ENCODE measurements at regions not wholly inside any gene's neighbourhood (a gene's known extent, or its start where the extent isn't known, plus 50 kb on each side); places are given as distances from the start of the nearest gene placed in this dataset.
"Not testable (repeated sequence)": the region's sequence is repeated elsewhere in the genome, so short reads cannot be mapped to it uniquely, and the experiment has no call there.

GRCh38 chr1:194060481-194060880 is 874.1 kb upstream of the B3GALT2 start:
- H3K4me3 ChIP-seq (ENCODE audit: low read length), result no peak overlapping the region
- no peaks in the 10 kb centered on the region for H3K36me3 ChIP-seq (ENCODE audit: insufficient read depth, low read depth, low read length)
- H3K27ac ChIP-seq (ENCODE audit: low read length), result no peak overlapping the region
- H3K9me3 ChIP-seq (ENCODE audit: insufficient read depth, low read depth, low read length), result 0 out of 2 replicates have a peak, but pooled peaks cover 3% of the 10 kb centered on the region
- H3K27me3 ChIP-seq (ENCODE audit: insufficient read depth, low read length), result no peaks in the 10 kb centered on the region
- H3K4me1 ChIP-seq (ENCODE audit: insufficient read depth, low read length), result no peaks in the 10 kb centered on the region
- no peak overlapping the region for H3K9ac ChIP-seq (ENCODE audit: low read depth, low read length)

DNA sequence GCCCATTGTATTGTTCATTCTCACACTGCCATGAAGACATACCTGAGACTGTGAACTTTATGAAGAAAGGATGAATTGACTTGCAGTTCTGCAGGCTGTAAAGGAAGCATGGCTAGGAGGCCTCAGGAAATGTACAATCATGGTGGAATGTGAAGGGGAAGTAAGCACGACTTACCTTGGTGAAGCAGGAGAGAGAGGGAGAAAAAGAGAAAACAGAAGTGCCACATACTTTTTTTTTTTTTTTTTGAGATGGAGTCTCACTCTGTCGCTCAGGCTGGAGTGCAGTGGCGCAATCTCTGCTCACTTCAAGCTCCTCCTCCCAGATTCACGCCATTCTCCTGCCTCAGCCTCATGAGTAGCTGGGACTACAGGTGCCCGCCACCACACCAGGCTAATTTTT is 871.9 kb upstream of the B3GALT2 start:
- not testable (repeated sequence) for H3K27ac ChIP-seq (ENCODE audit: low read length); H3K4me1 ChIP-seq (ENCODE audit: insufficient read depth, low read length); H3K9ac ChIP-seq (ENCODE audit: low read depth, low read length); H3K9me3 ChIP-seq (ENCODE audit: insufficient read depth, low read depth, low read length); H3K36me3 ChIP-seq (ENCODE audit: insufficient read depth, low read depth, low read length); H3K27me3 ChIP-seq (ENCODE audit: insufficient read depth, low read length); H3K4me3 ChIP-seq (ENCODE audit: low read length)

GRCh38 chr1:194056169-194056568 is 869.8 kb upstream of the B3GALT2 start:
- Histone ChIP-seq H3K9ac (ENCODE audit: low read depth, low read length) (no peak overlapping the region), H3K9me3 (ENCODE audit: insufficient read depth, low read depth, low read length) (0 out of 2 replicates have a peak, but pooled peaks cover 3% of the 10 kb centered on the region), H3K27me3 (ENCODE audit: insufficient read depth, low read length) (no peaks in the 10 kb centered on the region), H3K4me1 (ENCODE audit: insufficient read depth, low read length) (no peaks in the 10 kb centered on the region), H3K4me3 (ENCODE audit: low read length) (no peak overlapping the region), H3K27ac (ENCODE audit: low read length) (no peak overlapping the region), H3K36me3 (ENCODE audit: insufficient read depth, low read depth, low read length) (no peaks in the 10 kb centered on the region)

GRCh38 chr1:194055536-194055935 is 869.1 kb upstream of the B3GALT2 start:
- H3K27ac ChIP-seq (ENCODE audit: low read length), result no peak overlapping the region
- no peak overlapping the region for H3K4me3 ChIP-seq (ENCODE audit: low read length)
- H3K9ac ChIP-seq (ENCODE audit: low read depth, low read length), result no peak overlapping the region
- H3K4me1 ChIP-seq (ENCODE audit: insufficient read depth, low read length), result no peaks in the 10 kb centered on the region
- H3K36me3 ChIP-seq (ENCODE audit: insufficient read depth, low read depth, low read length), result no peaks in the 10 kb centered on the region
- H3K27me3 ChIP-seq (ENCODE audit: insufficient read depth, low read length), result no peaks in the 10 kb centered on the region
- 0 out of 2 replicates have a peak, but pooled peaks cover 3% of the 10 kb centered on the region for H3K9me3 ChIP-seq (ENCODE audit: insufficient read depth, low read depth, low read length)

- H3K4me1 ChIP-seq (ENCODE audit: insufficient read depth, low read length), result no peaks in the 10 kb centered on the region
- H3K9ac ChIP-seq (ENCODE audit: low read depth, low read length), result no peak overlapping the region
- H3K9me3 ChIP-seq (ENCODE audit: insufficient read depth, low read depth, low read length), result no peaks in the 10 kb centered on the region
- no peak overlapping the region for H3K4me3 ChIP-seq (ENCODE audit: low read length)
- no peak overlapping the region for H3K27ac ChIP-seq (ENCODE audit: low read length)
- H3K36me3 ChIP-seq (ENCODE audit: insufficient read depth, low read depth, low read length), result no peaks in the 10 kb centered on the region
- no peaks in the 10 kb centered on the region for H3K27me3 ChIP-seq (ENCODE audit: insufficient read depth, low read length)
Measured at GRCh38 chr1:194052514-194053338, 866.3 kb upstream of the B3GALT2 start.

GRCh38 chr1:194047921-194048320 is 861.5 kb upstream of the B3GALT2 start:
- Histone ChIP-seq H3K9ac (ENCODE audit: low read depth, low read length) (no peak overlapping the region), H3K27ac (ENCODE audit: low read length) (no peak overlapping the region), H3K27me3 (ENCODE audit: insufficient read depth, low read length) (no peaks in the 10 kb centered on the region), H3K4me1 (ENCODE audit: insufficient read depth, low read length) (no peaks in the 10 kb centered on the region), H3K36me3 (ENCODE audit: insufficient read depth, low read depth, low read length) (no peaks in the 10 kb centered on the region), H3K4me3 (ENCODE audit: low read length) (no peak overlapping the region), H3K9me3 (ENCODE audit: insufficient read depth, low read depth, low read length) (no peaks in the 10 kb centered on the region)

GRCh38 chr1:194047206-194047605 is 860.8 kb upstream of the B3GALT2 start:
- no peaks in the 10 kb centered on the region for H3K27me3 ChIP-seq (ENCODE audit: insufficient read depth, low read length)
- H3K27ac ChIP-seq (ENCODE audit: low read length), result no peak overlapping the region
- H3K9ac ChIP-seq (ENCODE audit: low read depth, low read length), result no peak overlapping the region
- H3K4me1 ChIP-seq (ENCODE audit: insufficient read depth, low read length), result no peaks in the 10 kb centered on the region
- H3K36me3 ChIP-seq (ENCODE audit: insufficient read depth, low read depth, low read length), result no peaks in the 10 kb centered on the region
- no peaks in the 10 kb centered on the region for H3K9me3 ChIP-seq (ENCODE audit: insufficient read depth, low read depth, low read length)
- no peak overlapping the region for H3K4me3 ChIP-seq (ENCODE audit: low read length)

DNA sequence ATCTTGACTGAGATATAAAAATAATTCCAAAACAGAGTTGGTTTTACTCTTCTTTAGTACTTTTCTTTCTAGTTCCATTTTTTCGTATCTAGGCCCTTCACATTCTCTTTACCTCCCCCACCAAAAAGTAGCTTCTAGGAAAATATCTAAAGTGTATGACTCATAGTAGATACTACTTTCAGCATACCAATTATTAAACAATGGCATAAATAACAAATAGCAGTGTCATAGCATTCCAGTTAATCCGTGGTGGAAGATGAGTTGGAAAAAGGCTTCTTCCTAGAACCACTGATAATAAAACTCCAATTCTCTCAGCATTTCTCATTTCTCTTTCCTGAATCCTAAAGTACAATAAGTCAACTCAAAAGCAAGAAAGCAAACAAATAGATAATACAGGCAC is 859.0 kb upstream of the B3GALT2 start:
- Histone ChIP-seq H3K9ac (ENCODE audit: low read depth, low read length) (no peak overlapping the region), H3K27ac (ENCODE audit: low read length) (no peak overlapping the region), H3K36me3 (ENCODE audit: insufficient read depth, low read depth, low read length) (no peaks in the 10 kb centered on the region), H3K9me3 (ENCODE audit: insufficient read depth, low read depth, low read length) (no peaks in the 10 kb centered on the region), H3K4me3 (ENCODE audit: low read length) (no peak overlapping the region), H3K27me3 (ENCODE audit: insufficient read depth, low read length) (no peaks in the 10 kb centered on the region), H3K4me1 (ENCODE audit: insufficient read depth, low read length) (no peaks in the 10 kb centered on the region)

DNA sequence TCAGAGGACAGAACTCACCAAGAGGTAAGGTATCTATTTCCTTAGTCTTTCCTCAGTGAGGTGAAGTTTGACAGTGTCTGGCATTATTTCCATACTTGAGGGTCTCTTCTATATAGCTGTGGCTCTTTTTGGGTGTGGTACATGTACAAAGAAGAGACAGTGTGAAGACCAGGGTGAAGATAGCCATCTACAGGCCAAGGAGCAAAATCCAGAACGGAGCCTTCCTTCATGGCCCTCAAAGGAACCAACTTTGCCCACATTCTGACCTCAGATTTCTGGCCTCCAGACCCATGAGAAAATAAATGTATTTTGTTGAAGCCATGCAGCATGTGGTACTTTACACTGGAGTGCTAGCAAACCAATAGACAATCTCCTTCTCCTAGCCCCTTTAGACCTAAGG is 858.5 kb upstream of the B3GALT2 start:
- Histone ChIP-seq H3K4me1 (ENCODE audit: insufficient read depth, low read length) (no peaks in the 10 kb centered on the region), H3K9me3 (ENCODE audit: insufficient read depth, low read depth, low read length) (no peaks in the 10 kb centered on the region), H3K27me3 (ENCODE audit: insufficient read depth, low read length) (no peaks in the 10 kb centered on the region), H3K27ac (ENCODE audit: low read length) (no peak overlapping the region), H3K36me3 (ENCODE audit: insufficient read depth, low read depth, low read length) (no peaks in the 10 kb centered on the region), H3K4me3 (ENCODE audit: low read length) (no peak overlapping the region), H3K9ac (ENCODE audit: low read depth, low read length) (no peak overlapping the region)

DNA sequence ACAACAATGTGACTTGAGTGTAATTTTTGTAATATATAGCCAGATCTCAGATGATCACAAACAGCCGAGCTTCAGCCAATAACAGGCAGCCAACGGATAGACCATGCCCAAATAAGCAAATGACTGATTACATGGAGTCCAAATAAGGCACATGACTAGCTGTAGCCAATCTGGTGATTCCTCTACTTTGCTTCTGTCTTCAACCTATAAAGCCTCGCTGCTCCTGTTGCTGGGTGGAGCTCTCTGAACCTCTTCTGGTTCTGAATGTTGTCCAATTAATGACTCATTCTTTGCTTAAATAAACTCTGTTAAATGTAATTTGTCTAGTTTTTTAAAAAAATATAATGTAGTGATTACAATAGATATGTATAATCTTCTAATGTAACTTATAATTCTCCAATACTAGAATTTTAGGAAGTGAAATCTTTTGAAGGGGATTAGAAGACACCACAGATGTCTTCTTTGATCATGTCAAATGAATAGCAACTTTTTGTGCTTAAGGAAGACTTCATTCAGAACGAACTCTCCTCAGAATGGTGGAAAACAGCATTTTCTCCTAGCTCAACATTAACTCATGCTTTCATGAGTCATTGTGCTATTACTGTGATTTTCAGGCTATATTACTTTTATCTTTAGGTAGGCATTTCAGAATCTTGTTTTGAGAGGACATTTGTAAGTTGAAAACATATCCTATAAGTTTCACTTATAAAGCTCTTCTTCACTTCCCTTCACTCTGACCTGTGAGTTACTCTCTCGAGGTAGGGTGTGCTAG is 857.8 kb upstream of the B3GALT2 start:
- Histone ChIP-seq H3K9ac (ENCODE audit: low read depth, low read length) (no peak overlapping the region), H3K27me3 (ENCODE audit: insufficient read depth, low read length) (no peaks in the 10 kb centered on the region), H3K27ac (ENCODE audit: low read length) (no peak overlapping the region), H3K9me3 (ENCODE audit: insufficient read depth, low read depth, low read length) (no peaks in the 10 kb centered on the region), H3K4me3 (ENCODE audit: low read length) (no peak overlapping the region), H3K36me3 (ENCODE audit: insufficient read depth, low read depth, low read length) (no peaks in the 10 kb centered on the region), H3K4me1 (ENCODE audit: insufficient read depth, low read length) (no peaks in the 10 kb centered on the region)

DNA sequence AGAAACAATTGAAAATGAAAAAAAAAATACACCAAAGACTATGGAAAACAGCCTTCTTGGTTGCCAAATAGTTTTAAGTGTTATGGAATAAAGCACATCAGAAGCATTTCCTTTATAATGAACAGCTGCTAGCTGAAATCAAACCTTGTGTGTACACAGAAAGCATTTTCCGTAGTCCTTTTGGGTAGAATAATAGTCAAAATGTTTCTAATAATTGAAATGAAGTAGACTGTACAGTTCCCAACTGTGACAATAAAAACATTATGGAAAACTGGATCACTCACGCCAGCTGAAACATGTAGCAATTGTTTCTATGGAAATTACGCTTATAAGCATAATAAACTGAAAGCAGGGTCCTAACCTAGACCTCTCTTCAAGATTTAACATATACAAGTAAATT is 856.3 kb upstream of the B3GALT2 start:
- H3K36me3 ChIP-seq (ENCODE audit: insufficient read depth, low read depth, low read length), result no peaks in the 10 kb centered on the region
- no peak overlapping the region for H3K4me3 ChIP-seq (ENCODE audit: low read length)
- no peak overlapping the region for H3K9ac ChIP-seq (ENCODE audit: low read depth, low read length)
- H3K4me1 ChIP-seq (ENCODE audit: insufficient read depth, low read length), result no peaks in the 10 kb centered on the region
- H3K9me3 ChIP-seq (ENCODE audit: insufficient read depth, low read depth, low read length), result no peaks in the 10 kb centered on the region
- H3K27ac ChIP-seq (ENCODE audit: low read length), result no peak overlapping the region
- H3K27me3 ChIP-seq (ENCODE audit: insufficient read depth, low read length), result no peaks in the 10 kb centered on the region

GRCh38 chr1:194040496-194040895 is 854.1 kb upstream of the B3GALT2 start:
- Histone ChIP-seq H3K36me3 (ENCODE audit: insufficient read depth, low read depth, low read length) (no peaks in the 10 kb centered on the region), H3K27me3 (ENCODE audit: insufficient read depth, low read length) (no peaks in the 10 kb centered on the region), H3K4me1 (ENCODE audit: insufficient read depth, low read length) (no peaks in the 10 kb centered on the region), H3K9me3 (ENCODE audit: insufficient read depth, low read depth, low read length) (0 out of 2 replicates have a peak, but pooled peaks cover 1% of the 10 kb centered on the region), H3K4me3 (ENCODE audit: low read length) (no peak overlapping the region), H3K9ac (ENCODE audit: low read depth, low read length) (no peak overlapping the region), H3K27ac (ENCODE audit: low read length) (no peak overlapping the region)
